ENCODE measurements at regions not wholly inside any gene's neighbourhood (a gene's known extent, or its start where the extent isn't known, plus 50 kb on each side); places are given as distances from the start of the nearest gene placed in this dataset.
"Not testable (repeated sequence)": the region's sequence is repeated elsewhere in the genome, so short reads cannot be mapped to it uniquely, and the experiment has no call there.

DNA sequence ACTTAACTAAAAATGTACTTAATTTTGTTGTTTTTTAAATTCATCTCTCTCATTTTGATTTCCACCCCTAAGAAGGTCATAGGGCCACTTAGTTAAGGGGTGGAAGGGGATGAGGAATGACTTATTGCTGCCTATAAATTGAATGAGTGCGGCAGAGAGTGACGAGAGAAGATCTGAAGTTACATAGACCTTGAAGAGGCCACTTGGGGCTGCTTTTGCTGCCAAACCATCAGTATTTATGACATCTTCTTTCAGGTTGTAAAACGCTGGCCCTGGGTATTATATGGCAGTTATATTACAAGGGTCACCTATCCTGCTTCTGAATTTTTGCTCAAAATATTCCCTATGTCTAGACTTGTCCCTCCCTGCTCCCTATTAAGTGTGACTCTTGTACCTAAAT is 119.6 kb upstream of the RIMS1 start:
- WGBS: 15% methylated on average over 3 of the region's 3 CpGs
- H3K9me3 ChIP-seq: no peaks in the 10 kb centered on the region
- no peak overlapping the region for H3K4me3 ChIP-seq
- TF ChIP-seq POLR2AphosphoS5 (IDR thresholded peaks at IDR 0.05) (no peak), POLR2A (IDR thresholded peaks at IDR 0.05) (no peak)
- TF ChIP-seq, protein P1, sequence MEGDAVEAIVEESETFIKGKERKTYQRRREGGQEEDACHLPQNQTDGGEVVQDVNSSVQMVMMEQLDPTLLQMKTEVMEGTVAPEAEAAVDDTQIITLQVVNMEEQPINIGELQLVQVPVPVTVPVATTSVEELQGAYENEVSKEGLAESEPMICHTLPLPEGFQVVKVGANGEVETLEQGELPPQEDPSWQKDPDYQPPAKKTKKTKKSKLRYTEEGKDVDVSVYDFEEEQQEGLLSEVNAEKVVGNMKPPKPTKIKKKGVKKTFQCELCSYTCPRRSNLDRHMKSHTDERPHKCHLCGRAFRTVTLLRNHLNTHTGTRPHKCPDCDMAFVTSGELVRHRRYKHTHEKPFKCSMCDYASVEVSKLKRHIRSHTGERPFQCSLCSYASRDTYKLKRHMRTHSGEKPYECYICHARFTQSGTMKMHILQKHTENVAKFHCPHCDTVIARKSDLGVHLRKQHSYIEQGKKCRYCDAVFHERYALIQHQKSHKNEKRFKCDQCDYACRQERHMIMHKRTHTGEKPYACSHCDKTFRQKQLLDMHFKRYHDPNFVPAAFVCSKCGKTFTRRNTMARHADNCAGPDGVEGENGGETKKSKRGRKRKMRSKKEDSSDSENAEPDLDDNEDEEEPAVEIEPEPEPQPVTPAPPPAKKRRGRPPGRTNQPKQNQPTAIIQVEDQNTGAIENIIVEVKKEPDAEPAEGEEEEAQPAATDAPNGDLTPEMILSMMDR (IDR thresholded peaks at IDR 0.05): no peak
- H3K36me3 ChIP-seq: no peaks in the 10 kb centered on the region
- intact Hi-C loops (cut with DNase I): no loop called here
- no peaks in the 10 kb centered on the region for H3K27me3 ChIP-seq (replicated peaks; ENCODE audit: insufficient read depth)
- no peaks in the 10 kb centered on the region for H3K4me1 ChIP-seq (replicated peaks)
- no peak for DNase-seq (ENCODE audit: low spot score)
- H3K27ac ChIP-seq: no peak overlapping the region

DNA sequence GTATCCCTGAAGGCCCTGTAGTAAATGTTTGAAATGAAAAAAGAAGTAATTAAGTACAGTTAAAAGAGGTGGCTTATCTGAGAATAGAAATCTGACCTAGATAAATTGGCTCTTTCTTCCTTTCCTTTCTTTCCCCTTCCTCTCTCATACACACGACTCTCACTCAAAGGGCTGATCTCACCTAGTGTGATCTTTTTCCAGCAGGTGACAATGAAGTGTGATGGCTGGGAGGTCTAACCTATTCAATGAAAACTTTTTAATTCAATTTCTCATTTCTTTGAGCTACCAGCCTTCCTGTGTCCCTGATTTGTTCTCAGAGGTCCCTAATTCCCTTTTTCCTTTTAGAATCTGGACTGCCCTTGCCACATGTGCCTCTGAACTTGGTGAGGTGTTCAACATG is 118.0 kb upstream of the RIMS1 start:
- no peak for DNase-seq (ENCODE audit: low spot score)
- H3K4me1 ChIP-seq (replicated peaks): no peaks in the 10 kb centered on the region
- 20% methylated on average over 1 of the region's 1 CpG for WGBS
- no peak overlapping the region for H3K4me3 ChIP-seq
- no peaks in the 10 kb centered on the region for H3K36me3 ChIP-seq
- TF ChIP-seq, protein P1 (IDR thresholded peaks at IDR 0.05): no peak
- TF ChIP-seq POLR2A (IDR thresholded peaks at IDR 0.05) (no peak), POLR2AphosphoS5 (IDR thresholded peaks at IDR 0.05) (no peak)
- H3K27me3 ChIP-seq (replicated peaks; ENCODE audit: insufficient read depth): no peaks in the 10 kb centered on the region
- no peaks in the 10 kb centered on the region for H3K9me3 ChIP-seq
- H3K27ac ChIP-seq: no peak overlapping the region
- intact Hi-C loops (cut with DNase I): no loop called here

DNA sequence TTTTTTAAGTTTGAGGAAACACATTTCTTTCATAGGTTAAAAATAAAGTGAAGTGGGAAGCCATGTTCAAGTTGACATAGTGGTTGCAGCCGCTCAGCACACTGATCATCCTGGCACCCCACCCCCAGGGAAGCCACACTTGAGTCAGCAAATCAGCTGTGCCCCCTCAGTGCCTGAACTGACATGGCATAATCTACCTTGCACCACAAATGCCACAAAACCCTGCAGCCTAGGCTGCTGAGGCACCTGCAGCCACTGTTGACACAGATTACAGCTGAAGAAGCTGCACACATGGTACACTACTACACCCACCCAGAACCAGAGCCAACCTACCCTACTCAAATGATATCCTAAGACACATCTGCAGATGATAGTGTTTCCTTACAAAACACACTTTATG is 77.5 kb upstream of the RIMS1 start:
- Histone ChIP-seq H3K4me1 (replicated peaks) (no peaks in the 10 kb centered on the region), H3K27ac (no peak overlapping the region), H3K27me3 (replicated peaks; ENCODE audit: insufficient read depth) (no peaks in the 10 kb centered on the region), H3K9me3 (no peaks in the 10 kb centered on the region), H3K4me3 (no peak overlapping the region), H3K36me3 (no peaks in the 10 kb centered on the region)
- no peak for DNase-seq (ENCODE audit: low spot score)
- 100% methylated on average over 1 of the region's 1 CpG for WGBS
- intact Hi-C loops (cut with DNase I): no loop called here
- TF ChIP-seq, protein P1 (IDR thresholded peaks at IDR 0.05): no peak
- TF ChIP-seq POLR2A (IDR thresholded peaks at IDR 0.05): no peak
- TF ChIP-seq POLR2AphosphoS5 (IDR thresholded peaks at IDR 0.05): no peak

DNA sequence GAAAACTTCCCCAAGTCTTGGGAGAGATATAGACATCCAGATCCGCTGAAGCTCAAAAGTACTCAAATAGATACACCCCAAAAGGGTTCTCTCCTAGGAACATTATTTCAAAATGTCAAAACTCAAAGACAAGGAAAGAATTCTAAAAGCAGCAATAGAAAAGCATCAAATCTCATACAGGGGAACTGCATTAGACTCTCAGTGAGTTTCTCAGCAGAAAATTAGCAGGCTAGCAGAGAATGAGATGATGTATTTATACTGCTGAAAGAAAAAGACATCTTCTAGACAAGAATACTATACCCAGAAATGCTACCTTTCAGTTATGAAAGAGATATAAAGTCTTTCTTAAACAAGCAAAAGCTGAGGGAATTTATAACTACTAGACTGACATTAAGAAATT is 75.5 kb upstream of the RIMS1 start:
- no peaks in the 10 kb centered on the region for H3K9me3 ChIP-seq
- no peaks in the 10 kb centered on the region for H3K4me1 ChIP-seq (replicated peaks)
- H3K36me3 ChIP-seq: no peaks in the 10 kb centered on the region
- WGBS: 93% methylated on average over 1 of the region's 1 CpG
- intact Hi-C loops (cut with DNase I): no loop called here
- TF ChIP-seq, protein P1 (IDR thresholded peaks at IDR 0.05): no peak
- TF ChIP-seq POLR2AphosphoS5 (IDR thresholded peaks at IDR 0.05) (no peak), POLR2A (IDR thresholded peaks at IDR 0.05) (no peak)
- H3K4me3 ChIP-seq: no peak overlapping the region
- DNase-seq (ENCODE audit: low spot score): no peak
- no peaks in the 10 kb centered on the region for H3K27me3 ChIP-seq (replicated peaks; ENCODE audit: insufficient read depth)
- no peak overlapping the region for H3K27ac ChIP-seq

DNA sequence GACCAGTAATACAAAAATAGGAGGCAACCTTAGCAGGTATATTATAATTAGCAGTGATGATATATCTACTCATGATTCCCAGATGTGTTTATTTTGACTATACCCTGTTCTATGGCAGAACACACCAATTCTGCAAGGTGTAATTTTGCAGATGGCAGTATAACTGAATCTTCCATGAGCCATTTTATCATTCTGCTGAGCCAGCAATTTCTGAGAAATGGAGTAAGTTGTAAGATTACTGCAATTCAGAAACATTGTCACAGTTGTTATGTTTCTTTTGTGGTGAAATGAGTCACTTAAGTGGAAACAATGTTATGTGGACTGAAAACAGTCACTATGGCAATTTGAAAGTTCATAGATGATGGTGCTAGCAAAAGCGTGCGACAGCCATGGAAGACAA is 63.7 kb upstream of the RIMS1 start:
- Histone ChIP-seq H3K4me1 (replicated peaks) (no peaks in the 10 kb centered on the region), H3K36me3 (no peaks in the 10 kb centered on the region), H3K27ac (no peak overlapping the region), H3K4me3 (no peak overlapping the region), H3K27me3 (replicated peaks; ENCODE audit: insufficient read depth) (no peaks in the 10 kb centered on the region), H3K9me3 (no peaks in the 10 kb centered on the region)
- TF ChIP-seq POLR2A (IDR thresholded peaks at IDR 0.05) (no peak), POLR2AphosphoS5 (IDR thresholded peaks at IDR 0.05) (no peak)
- TF ChIP-seq, protein P1 (IDR thresholded peaks at IDR 0.05): no peak
- no peak for DNase-seq (ENCODE audit: low spot score)
- WGBS: 98% methylated on average over 2 of the region's 2 CpGs
- intact Hi-C loops (cut with DNase I): no loop called here

DNA sequence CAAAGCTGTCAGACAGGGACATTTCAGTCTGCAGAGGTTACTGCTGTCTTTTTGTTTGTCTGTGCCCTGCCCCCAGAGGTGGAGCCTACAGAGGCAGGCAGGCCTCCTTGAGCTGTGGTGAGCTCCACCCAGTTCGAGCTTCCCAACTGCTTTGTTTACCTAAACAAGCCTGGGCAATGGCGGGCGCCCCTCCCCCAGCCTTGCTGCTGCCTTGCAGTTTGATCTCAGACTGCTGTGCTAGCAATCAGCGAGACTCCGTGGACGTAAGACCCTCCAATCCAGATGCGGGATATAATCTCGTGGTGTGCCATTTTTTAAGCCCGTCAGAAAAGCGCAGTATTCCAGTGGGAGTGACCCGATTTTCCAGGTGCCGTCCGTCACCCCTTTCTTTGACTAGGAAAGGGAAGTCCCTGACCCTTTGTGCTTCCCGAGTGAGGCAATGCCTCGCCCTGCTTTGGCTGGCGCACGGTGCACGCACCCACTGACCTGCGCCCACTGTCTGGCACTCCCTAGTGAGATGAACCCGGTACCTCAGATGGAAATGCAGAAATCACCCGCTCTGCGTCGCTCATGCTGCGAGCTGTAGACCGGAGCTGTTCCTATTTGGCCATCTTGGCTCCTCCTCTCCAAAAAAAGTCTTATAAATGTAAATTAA is 54.1 kb upstream of the RIMS1 start:
- DNase-seq (ENCODE audit: low spot score); H3K4me1 ChIP-seq (replicated peaks); H3K9me3 ChIP-seq; H3K27me3 ChIP-seq (replicated peaks; ENCODE audit: insufficient read depth); H3K4me3 ChIP-seq; intact Hi-C loops (cut with DNase I); H3K27ac ChIP-seq; H3K36me3 ChIP-seq: not testable (repeated sequence)
- 93% methylated on average over 25 of the region's 25 CpGs for WGBS

Measured in prostate gland (tissue), 2 donors.